IgD-negative memory B cell (primary cell): ENCODE measurements at regions not wholly inside any gene's neighbourhood (a gene's known extent, or its start where the extent isn't known, plus 50 kb on each side); places are given as distances from the start of the nearest gene placed in this dataset.
A peak's percentile ranks its signal among the peaks of the same experiment; 100 is the strongest.

Experiments used
- H3K27ac Mint-ChIP-seq, 3 donors: one replicate each; pipeline ENCODE4 v1.8.0; 2020 to 2022; ENCODE audit warnings: mild to moderate bottlenecking in 3 of 3, mixed read lengths in 3 of 3, moderate library complexity in 1 of 3
- H3K27me3 Mint-ChIP-seq: one replicate; pipeline ENCODE4 v1.8.0; 2021; ENCODE audit warnings: mixed read lengths
- H3K36me3 Mint-ChIP-seq: one replicate; pipeline ENCODE4 v1.8.0; 2020; ENCODE audit warnings: mild to moderate bottlenecking, mixed read lengths
- H3K4me1 Mint-ChIP-seq, 3 donors: one replicate each; pipeline ENCODE4 v1.8.0; 2020 to 2022; ENCODE audit warnings: mixed read lengths in 3 of 3, mild to moderate bottlenecking in 1 of 3
- H3K4me3 Mint-ChIP-seq, 4 donors: one replicate each; pipeline ENCODE4 v1.8.0; 2020 to 2022; ENCODE audit warnings: mild to moderate bottlenecking in 4 of 4, mixed read lengths in 4 of 4, moderate library complexity in 3 of 4
- H3K9me3 Mint-ChIP-seq, 3 donors: one replicate each; pipeline ENCODE4 v1.8.0; 2020 to 2021; ENCODE audit warnings: mixed read lengths in 3 of 3, mild to moderate bottlenecking in 1 of 3

GRCh38 chr5:113800686-113801085, 287.2 kb downstream of the YTHDC2 start:
- H3K9me3 Mint-ChIP-seq: peaks cover 0 to 5% (median 0%) of the 10 kb centered on the region in 3 donors
- no peaks in the 10 kb centered on the region for H3K27me3 Mint-ChIP-seq
- H3K27ac Mint-ChIP-seq: no peak overlapping the region
- H3K4me3 Mint-ChIP-seq: no peak overlapping the region
- H3K4me1 Mint-ChIP-seq: no peaks in the 10 kb centered on the region
- no peaks in the 10 kb centered on the region for H3K36me3 Mint-ChIP-seq

- Mint-ChIP-seq H3K36me3 (no peaks in the 10 kb centered on the region), H3K9me3 (peaks cover 0 to 5% (median 0%) of the 10 kb centered on the region in 3 donors), H3K27ac (peak overlapping the region in 1 of 3 donors; percentile 57)
Observed at GRCh38 chr5:113804264-113804663, 290.8 kb downstream of the YTHDC2 start.

GRCh38 chr5:113804943-113805342, 291.4 kb downstream of the YTHDC2 start:
- peaks cover 2% of the 10 kb centered on the region for H3K27me3 Mint-ChIP-seq
- no peak overlapping the region for H3K27ac Mint-ChIP-seq

More at GRCh38 chr5:113804264-113804663, 290.8 kb downstream of the YTHDC2 start:
- H3K4me3 Mint-ChIP-seq: no peak overlapping the region
- peaks cover 2% of the 10 kb centered on the region for H3K27me3 Mint-ChIP-seq
- H3K4me1 Mint-ChIP-seq: no peaks in the 10 kb centered on the region

GRCh38 chr5:113806250-113806649, 292.8 kb downstream of the YTHDC2 start:
- H3K36me3 Mint-ChIP-seq: no peaks in the 10 kb centered on the region
- peaks cover 0 to 6% (median 0%) of the 10 kb centered on the region in 3 donors for H3K9me3 Mint-ChIP-seq
- H3K4me1 Mint-ChIP-seq: no peaks in the 10 kb centered on the region
- H3K4me3 Mint-ChIP-seq: no peak overlapping the region
- no peak overlapping the region for H3K27ac Mint-ChIP-seq
- peaks cover 2% of the 10 kb centered on the region for H3K27me3 Mint-ChIP-seq

More at GRCh38 chr5:113804943-113805342, 291.4 kb downstream of the YTHDC2 start:
- peaks cover 0 to 7% (median 0%) of the 10 kb centered on the region in 3 donors for H3K9me3 Mint-ChIP-seq
- H3K36me3 Mint-ChIP-seq: no peaks in the 10 kb centered on the region
- H3K4me3 Mint-ChIP-seq: no peak overlapping the region
- H3K4me1 Mint-ChIP-seq: no peaks in the 10 kb centered on the region

- Mint-ChIP-seq H3K9me3 (peaks cover 0 to 6% (median 0%) of the 10 kb centered on the region in 3 donors), H3K36me3 (no peaks in the 10 kb centered on the region), H3K27ac (no peak overlapping the region), H3K4me1 (no peaks in the 10 kb centered on the region), H3K4me3 (no peak overlapping the region), H3K27me3 (peaks cover 2% of the 10 kb centered on the region)
Observed at GRCh38 chr5:113806904-113807303, 293.4 kb downstream of the YTHDC2 start.

- no peaks in the 10 kb centered on the region for H3K4me1 Mint-ChIP-seq
- H3K36me3 Mint-ChIP-seq: no peaks in the 10 kb centered on the region
- H3K9me3 Mint-ChIP-seq: peaks cover 0 to 7% (median 0%) of the 10 kb centered on the region in 3 donors
- H3K27ac Mint-ChIP-seq: no peak overlapping the region
- H3K4me3 Mint-ChIP-seq: no peak overlapping the region
- H3K27me3 Mint-ChIP-seq: peaks cover 2% of the 10 kb centered on the region
Observed at GRCh38 chr5:113807427-113807991, 294.0 kb downstream of the YTHDC2 start.

- H3K4me3 Mint-ChIP-seq: no peak overlapping the region
- H3K36me3 Mint-ChIP-seq: no peaks in the 10 kb centered on the region
- H3K27ac Mint-ChIP-seq: no peak overlapping the region
- H3K4me1 Mint-ChIP-seq: no peaks in the 10 kb centered on the region
- H3K9me3 Mint-ChIP-seq: peaks cover 0 to 5% (median 0%) of the 10 kb centered on the region in 3 donors
- H3K27me3 Mint-ChIP-seq: peaks cover 3% of the 10 kb centered on the region
Observed at GRCh38 chr5:113808956-113809355, 295.5 kb downstream of the YTHDC2 start.

GRCh38 chr5:113809626-113810025, 296.1 kb downstream of the YTHDC2 start:
- Mint-ChIP-seq H3K36me3 (no peaks in the 10 kb centered on the region), H3K27ac (no peak overlapping the region), H3K27me3 (peaks cover 3% of the 10 kb centered on the region), H3K9me3 (peaks cover 0 to 4% (median 0%) of the 10 kb centered on the region in 3 donors), H3K4me3 (no peak overlapping the region), H3K4me1 (no peaks in the 10 kb centered on the region)

GRCh38 chr5:113813466-113813865, 300.0 kb downstream of the YTHDC2 start:
- Mint-ChIP-seq H3K4me3 (no peak overlapping the region), H3K27me3 (peaks cover 2% of the 10 kb centered on the region), H3K27ac (no peak overlapping the region), H3K36me3 (no peaks in the 10 kb centered on the region), H3K4me1 (no peaks in the 10 kb centered on the region), H3K9me3 (peaks cover 0 to 6% (median 3%) of the 10 kb centered on the region in 3 donors)

GRCh38 chr5:113817683-113818082, 304.2 kb downstream of the YTHDC2 start:
- no peaks in the 10 kb centered on the region for H3K4me1 Mint-ChIP-seq
- peaks cover 1% of the 10 kb centered on the region for H3K27me3 Mint-ChIP-seq
- H3K27ac Mint-ChIP-seq: no peak overlapping the region
- no peaks in the 10 kb centered on the region for H3K36me3 Mint-ChIP-seq
- no peak overlapping the region for H3K4me3 Mint-ChIP-seq
- H3K9me3 Mint-ChIP-seq: peaks cover 2 to 6% (median 4%) of the 10 kb centered on the region in 3 donors

GRCh38 chr5:113823696-113824095, 310.2 kb downstream of the YTHDC2 start:
- H3K9me3 Mint-ChIP-seq: peaks cover 4 to 14% (median 8%) of the 10 kb centered on the region in 3 donors
- H3K4me1 Mint-ChIP-seq: no peaks in the 10 kb centered on the region
- no peak overlapping the region for H3K4me3 Mint-ChIP-seq
- no peaks in the 10 kb centered on the region for H3K27me3 Mint-ChIP-seq
- no peaks in the 10 kb centered on the region for H3K36me3 Mint-ChIP-seq
- no peak overlapping the region for H3K27ac Mint-ChIP-seq

- no peaks in the 10 kb centered on the region for H3K36me3 Mint-ChIP-seq
- no peaks in the 10 kb centered on the region for H3K4me1 Mint-ChIP-seq
- H3K27me3 Mint-ChIP-seq: no peaks in the 10 kb centered on the region
- H3K9me3 Mint-ChIP-seq: peaks cover 3 to 15% (median 9%) of the 10 kb centered on the region in 3 donors
- no peak overlapping the region for H3K4me3 Mint-ChIP-seq
- H3K27ac Mint-ChIP-seq: no peak overlapping the region
Observed at GRCh38 chr5:113824307-113824706, 310.8 kb downstream of the YTHDC2 start.

- no peaks in the 10 kb centered on the region for H3K36me3 Mint-ChIP-seq
- no peaks in the 10 kb centered on the region for H3K27me3 Mint-ChIP-seq
- no peak overlapping the region for H3K4me3 Mint-ChIP-seq
- H3K9me3 Mint-ChIP-seq: peaks cover 0 to 15% (median 9%) of the 10 kb centered on the region in 3 donors
- H3K27ac Mint-ChIP-seq: no peak overlapping the region
- H3K4me1 Mint-ChIP-seq: no peaks in the 10 kb centered on the region
Observed at GRCh38 chr5:113825176-113825575, 311.7 kb downstream of the YTHDC2 start.

- no peaks in the 10 kb centered on the region for H3K36me3 Mint-ChIP-seq
- H3K4me1 Mint-ChIP-seq: peaks cover 0 to 1% (median 0%) of the 10 kb centered on the region in 3 donors
- H3K27me3 Mint-ChIP-seq: no peaks in the 10 kb centered on the region
- H3K4me3 Mint-ChIP-seq: no peak overlapping the region
- H3K9me3 Mint-ChIP-seq: peaks cover 0 to 4% (median 0%) of the 10 kb centered on the region in 3 donors
- no peak overlapping the region for H3K27ac Mint-ChIP-seq
Observed at GRCh38 chr5:113846941-113847340, 333.4 kb downstream of the YTHDC2 start.

GRCh38 chr5:113864437-113864836, 350.9 kb downstream of the YTHDC2 start:
- Mint-ChIP-seq H3K27ac (no peak overlapping the region), H3K9me3 (peaks cover 0 to 5% (median 1%) of the 10 kb centered on the region in 3 donors), H3K4me3 (no peak overlapping the region), H3K27me3 (no peaks in the 10 kb centered on the region), H3K4me1 (no peaks in the 10 kb centered on the region), H3K36me3 (no peaks in the 10 kb centered on the region)

GRCh38 chr5:113866763-113867162, 353.3 kb downstream of the YTHDC2 start:
- no peaks in the 10 kb centered on the region for H3K4me1 Mint-ChIP-seq
- H3K36me3 Mint-ChIP-seq: no peaks in the 10 kb centered on the region
- peaks cover 0 to 12% (median 5%) of the 10 kb centered on the region in 3 donors for H3K9me3 Mint-ChIP-seq

More at GRCh38 chr5:113866763-113867162, 353.3 kb downstream of the YTHDC2 start:
- Mint-ChIP-seq H3K4me3 (no peak overlapping the region), H3K27me3 (no peaks in the 10 kb centered on the region), H3K27ac (no peak overlapping the region)
